ENCODE measurements at regions not wholly inside any gene's neighbourhood (a gene's known extent, or its start where the extent isn't known, plus 50 kb on each side); places are given as distances from the start of the nearest gene placed in this dataset.

DNA sequence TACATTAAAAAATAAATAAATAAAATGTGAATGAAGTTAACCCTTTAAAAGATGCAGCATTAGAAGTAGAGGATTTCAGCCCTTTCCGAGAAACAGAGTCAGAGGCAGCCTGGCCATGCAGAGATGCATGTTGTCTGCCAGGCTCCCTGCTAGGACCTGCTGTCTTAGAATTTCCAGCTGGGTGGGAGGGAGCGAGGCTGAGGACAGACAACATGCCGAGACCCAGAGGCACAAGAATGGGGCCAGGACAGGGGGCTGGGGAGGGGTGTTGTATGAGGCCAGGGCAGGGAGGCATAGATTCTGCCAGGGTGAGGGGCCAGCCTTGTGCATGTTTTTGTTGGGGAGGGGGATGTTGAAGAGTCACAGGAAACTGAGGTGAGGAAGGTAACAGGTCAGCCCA lies 68.6 kb upstream of the NEURL1B start:
- DNase-seq (ENCODE audit: low spot score in 2 of 2) = no peak
- 81 to 92% methylated on average over 3 of the region's 3 CpGs for WGBS, 2 donors
- TF ChIP-seq POLR2A (IDR thresholded peaks at IDR 0.05) (no peak), CTCF (IDR thresholded peaks at IDR 0.05) (no peak)
- intact Hi-C loops (cut with DNase I; ENCODE audit: low total_unique reads) = no loop called here
- no peak overlapping the region for H3K4me3 ChIP-seq (ENCODE audit: low read depth, poor library complexity, severe bottlenecking)

GRCh38 chr5:172571892-172572291 lies 69.2 kb upstream of the NEURL1B start:
- H3K4me3 ChIP-seq (ENCODE audit: low read depth, poor library complexity, severe bottlenecking) = no peak overlapping the region
- no peak for DNase-seq (ENCODE audit: low spot score in 2 of 2)
- WGBS, 2 donors = 81 to 85% methylated on average over 8 of the region's 8 CpGs
- intact Hi-C loops (cut with DNase I; ENCODE audit: low total_unique reads) = no loop called here
- TF ChIP-seq CTCF (IDR thresholded peaks at IDR 0.05) (no peak), POLR2A (IDR thresholded peaks at IDR 0.05) (no peak)

DNA sequence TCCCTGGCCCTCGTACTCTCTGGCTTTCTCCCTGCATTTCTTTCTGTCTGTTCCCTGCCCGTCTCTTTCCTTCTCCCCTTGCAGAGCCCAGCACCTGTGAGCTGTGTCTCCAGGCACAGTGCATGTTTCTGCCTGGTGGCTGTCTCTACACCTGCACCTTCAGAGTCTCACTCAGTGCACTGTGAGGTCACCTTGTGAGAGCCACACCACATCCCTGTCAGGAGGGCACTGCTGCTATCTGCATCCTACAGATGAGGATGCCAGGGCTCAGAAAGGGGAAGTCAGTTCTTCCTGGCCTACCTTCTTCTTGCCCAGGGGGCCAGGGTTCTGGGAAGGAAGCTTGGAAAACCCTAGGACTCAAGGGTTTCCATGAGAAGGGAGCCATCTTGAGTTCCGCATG lies 69.7 kb upstream of the NEURL1B start:
- TF ChIP-seq CTCF (IDR thresholded peaks at IDR 0.05) = no peak
- TF ChIP-seq POLR2A (IDR thresholded peaks at IDR 0.05) = no peak
- DNase-seq (ENCODE audit: low spot score in 2 of 2) = no peak
- intact Hi-C loops (cut with DNase I; ENCODE audit: low total_unique reads) = no loop called here
- no peak overlapping the region for H3K4me3 ChIP-seq (ENCODE audit: low read depth, poor library complexity, severe bottlenecking)
- WGBS, 2 donors = 50 to 59% methylated on average over 3 of the region's 3 CpGs

DNA sequence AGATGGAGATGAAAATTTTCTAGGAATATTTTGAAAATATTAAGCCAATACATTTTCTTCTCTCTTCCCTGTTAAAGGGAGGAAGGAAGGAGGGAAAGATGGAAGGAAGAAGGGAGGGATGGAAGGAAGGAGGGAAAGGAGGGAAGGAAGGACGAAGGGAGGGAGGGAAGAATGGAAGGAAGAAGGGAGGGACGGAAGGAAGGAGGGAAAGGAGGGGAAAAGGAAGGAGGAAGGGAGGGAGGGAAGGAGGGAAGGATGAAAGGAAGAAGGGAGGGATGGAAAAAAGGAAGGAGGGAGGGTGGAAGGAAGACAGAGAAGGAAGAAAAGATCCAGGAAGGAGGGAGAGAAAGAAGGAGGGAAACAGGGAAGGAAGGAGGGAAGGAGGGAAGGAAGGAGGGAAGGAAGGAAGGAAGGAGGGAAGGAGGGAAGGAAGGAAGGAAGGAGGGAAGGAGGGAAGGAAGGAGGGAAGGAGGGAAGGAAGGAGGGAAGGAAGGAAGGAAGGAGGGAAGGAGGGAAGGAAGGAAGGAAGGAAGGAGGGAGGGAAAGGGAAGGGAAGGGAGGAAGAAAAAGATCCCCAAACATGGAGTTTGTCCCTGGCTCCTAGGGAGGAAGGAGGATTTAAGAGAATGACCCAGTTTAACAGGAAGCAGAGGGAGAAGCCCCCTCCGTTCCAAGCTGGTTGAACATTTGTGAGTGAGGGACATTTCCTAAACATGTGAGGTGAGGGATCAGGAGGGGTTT lies 70.3 kb upstream of the NEURL1B start:
- intact Hi-C loops (cut with DNase I; ENCODE audit: low total_unique reads) = no loop called here
- no peak overlapping the region for H3K4me3 ChIP-seq (ENCODE audit: low read depth, poor library complexity, severe bottlenecking)
- WGBS, 2 donors = 72 to 75% methylated on average over 3 of the region's 3 CpGs
- DNase-seq (ENCODE audit: low spot score in 2 of 2) = no peak
- TF ChIP-seq CTCF (IDR thresholded peaks at IDR 0.05) (no peak), POLR2A (IDR thresholded peaks at IDR 0.05) (no peak)

GRCh38 chr5:172569861-172570558 lies 71.1 kb upstream of the NEURL1B start:
- no peak overlapping the region for H3K4me3 ChIP-seq (ENCODE audit: low read depth, poor library complexity, severe bottlenecking)
- no peak for TF ChIP-seq CTCF (IDR thresholded peaks at IDR 0.05)
- TF ChIP-seq POLR2A (IDR thresholded peaks at IDR 0.05) = no peak
- DNase-seq (ENCODE audit: low spot score in 2 of 2) = no peak
- 34 to 48% methylated on average over 15 of the region's 15 CpGs for WGBS, 2 donors
- intact Hi-C loops (cut with DNase I; ENCODE audit: low total_unique reads) = no loop called here

Measured in lower leg skin (tissue), 4 donors.